B cell (primary cell): ENCODE measurements at regions not wholly inside any gene's neighbourhood (a gene's known extent, or its start where the extent isn't known, plus 50 kb on each side); places are given as distances from the start of the nearest gene placed in this dataset.

ENCODE experiments used
- ATAC-seq: fragments of 200-7000 bp; cut with Tn5 transposase; one replicate; pipeline ENCODE4 v1.10.0; 2021; ENCODE audit warnings: low read depth, mild to moderate bottlenecking, moderate number of reproducible peaks, moderate library complexity
- CTCF ChIA-PET: fragments of 350-600 bp; sonication (Branson Sonifier 250); formaldehyde crosslinking; loops from one replicate; lab custom pipeline; 2021; ENCODE audit warnings: antibody characterized with exemption, inconsistent platforms; lab: Charles Lee
- POLR2A ChIA-PET: fragments of 350-600 bp; sonication (Branson Sonifier 250); formaldehyde crosslinking; loops from one replicate; lab custom pipeline; 2021; ENCODE audit warnings: antibody characterized with exemption; lab: Charles Lee
- DNase-seq: peaks from one replicate; pipeline ENCODE4 v3.0.0; 2013
- H2AFZ ChIP-seq: 2 replicates; pipeline ENCODE4 v1.6.1; 2012; ENCODE audit warnings: mild to moderate bottlenecking, low read depth, low read length; ENCODE audit not compliant: insufficient read depth, poor library complexity, severe bottlenecking
- H3K27ac ChIP-seq, 2 donors: 1 replicate in 1 of 2; 2 replicates in 1 of 2; pipeline ENCODE4 v1.5.1; 2012 to 2013; ENCODE audit warnings: low read length in 2 of 2, mild to moderate bottlenecking in 2 of 2, moderate library complexity in 1 of 2
- H3K27me3 ChIP-seq, 4 experiments: fragments of 200-600 bp in 1 of 4; sonication (generic) in 1 of 4; replicated peaks in 1 of 4; 1 replicate in 2 of 4; 2 replicates in 2 of 4; pipeline versions ENCODE4 v1.6.1 to v1.7.0; 2013 to 2016; ENCODE audit warnings: low read length in 3 of 4, mild to moderate bottlenecking in 2 of 4, mixed read lengths in 1 of 4, moderate library complexity in 1 of 4; ENCODE audit not compliant: insufficient read depth in 4 of 4, control insufficient read depth in 3 of 4; ENCODE audit errors: control extremely low read depth in 1 of 4
- H3K36me3 ChIP-seq, 2 experiments: replicated peaks in 1 of 2; 1 replicate in 1 of 2; 2 replicates in 1 of 2; pipeline versions ENCODE4 v1.6.1 to v1.7.1; 2013; ENCODE audit warnings: low read length in 1 of 2; ENCODE audit not compliant: insufficient read depth in 2 of 2, control insufficient read depth in 1 of 2; ENCODE audit errors: control extremely low read depth in 1 of 2, extremely low read depth in 1 of 2
- H3K4me1 ChIP-seq, 2 donors: fragments of 200-600 bp in 1 of 2; sonication (generic) in 1 of 2; 1 replicate in 1 of 2; 2 replicates in 1 of 2; pipeline versions ENCODE4 v1.5.1 to v1.6.1; 2013 to 2017; ENCODE audit warnings: low read length in 2 of 2; ENCODE audit not compliant: control insufficient read depth in 2 of 2, insufficient read depth in 2 of 2
- H3K4me2 ChIP-seq: replicated peaks from 2 replicates; pipeline ENCODE3; 2012; ENCODE audit warnings: mild to moderate bottlenecking, low read depth, low read length; ENCODE audit not compliant: poor library complexity, severe bottlenecking
- H3K4me3 ChIP-seq, 5 experiments: fragments of 200-600 bp in 1 of 5; sonication (generic) in 1 of 5; 1 replicate in 3 of 5; 2 replicates in 2 of 5; pipeline versions ENCODE4 v1.5.1 to v1.7.0; 2011 to 2016; ENCODE audit warnings: low read length in 4 of 5, mild to moderate bottlenecking in 4 of 5, low read depth in 2 of 5, control low read depth in 1 of 5, moderate library complexity in 1 of 5; ENCODE audit not compliant: insufficient read depth in 1 of 5; ENCODE audit errors: control extremely low read depth in 1 of 5, extremely low read depth in 1 of 5
- H3K79me2 ChIP-seq: fragments of 200-600 bp; sonication (generic); one replicate; pipeline ENCODE4 v1.6.0; 2016; ENCODE audit warnings: low read length; ENCODE audit not compliant: control insufficient read depth, insufficient read depth
- H3K9ac ChIP-seq: fragments of 200-600 bp; sonication (generic); 2 replicates; pipeline ENCODE4 v1.6.1; 2017; ENCODE audit warnings: mild to moderate bottlenecking, low read length, moderate library complexity
- H3K9me3 ChIP-seq, 3 donors: one replicate each; pipeline versions ENCODE4 v1.6.1 to v1.7.1; 2013; ENCODE audit warnings: low read length in 2 of 3; ENCODE audit not compliant: control insufficient read depth in 2 of 3, insufficient read depth in 1 of 3; ENCODE audit errors: control extremely low read depth in 1 of 3
- H4K20me1 ChIP-seq: 2 replicates; pipeline ENCODE4 v1.6.0; 2012; ENCODE audit warnings: mild to moderate bottlenecking, low read length; ENCODE audit not compliant: insufficient read depth, control insufficient read depth, poor library complexity, severe bottlenecking
- H3K27ac Mint-ChIP-seq: one replicate; pipeline ENCODE4 v1.8.0; 2021; ENCODE audit warnings: mixed read lengths
- H3K27me3 Mint-ChIP-seq: one replicate; pipeline ENCODE4 v1.8.0; 2021; ENCODE audit warnings: mixed read lengths
- H3K4me1 Mint-ChIP-seq: one replicate; pipeline ENCODE4 v1.8.0; 2021; ENCODE audit warnings: mixed read lengths
- H3K4me3 Mint-ChIP-seq: one replicate; pipeline ENCODE4 v1.8.0; 2021; ENCODE audit warnings: mixed read lengths
- H3K9me3 Mint-ChIP-seq: one replicate; pipeline ENCODE4 v1.8.0; 2022; ENCODE audit warnings: mixed read lengths; ENCODE audit not compliant: insufficient read depth
- EZH2 ChIP-seq: IDR thresholded peaks from 2 replicates; pipeline ENCODE4 v1.6.1; 2012; ENCODE audit warnings: borderline replicate concordance, low read depth, mild to moderate bottlenecking, moderate library complexity, low read length; ENCODE audit not compliant: insufficient read depth, poor library complexity, severe bottlenecking
- WGBS: methylation state at CpG from one replicate; pipeline ENCODE4 v1.1.5; 2013; ENCODE audit warnings: missing lambda C conversion rate; ENCODE audit not compliant: insufficient coverage; 5-methylcytosine and 5-hydroxymethylcytosine counted together
- intact Hi-C: fragments of 100-400 bp; cut with micrococcal nuclease; formaldehyde crosslinking; loops from one replicate; pipeline ENCODE4 v1.10.0; 2022
- TF ChIP-seq, protein P1 (sequence below): fragments of 200-600 bp; IDR thresholded peaks from one replicate; pipeline ENCODE4 v1.8.0; 2022; ENCODE audit warnings: antibody characterized with exemption, mild to moderate bottlenecking

DNA sequence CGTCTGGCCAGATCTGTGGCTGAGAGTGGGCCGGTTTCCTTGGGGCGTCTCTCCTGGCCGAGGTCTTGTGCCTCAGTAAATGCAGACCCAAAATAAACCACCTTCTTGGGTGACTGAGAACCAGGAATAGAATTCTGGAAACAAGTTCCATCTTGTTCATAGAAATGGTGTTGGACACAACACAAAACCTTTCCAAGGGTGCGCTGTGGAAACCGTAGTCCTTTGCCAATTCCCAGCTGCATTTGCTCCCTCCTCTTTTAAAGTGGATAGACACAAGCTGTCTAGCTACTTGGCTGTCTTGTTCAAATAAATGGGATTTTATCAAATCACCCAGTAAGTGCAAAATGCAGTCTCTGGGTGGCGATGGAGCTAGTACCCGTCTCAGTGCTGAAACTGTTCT, 300.2 kb downstream of the SHANK2 start:
- no peak for DNase-seq
- Histone ChIP-seq H3K9ac (no peak overlapping the region), H3K4me2 (no peak overlapping the region), H3K27ac (no peak overlapping the region), H3K79me2 (no peaks in the 10 kb centered on the region), H3K4me3 (no peak overlapping the region), H3K4me1 (no peaks in the 10 kb centered on the region), H3K9me3 (peaks cover 0 to 31% (median 0%) of the 10 kb centered on the region in 3 donors), H3K27me3 (no peaks in the 10 kb centered on the region), H2AFZ (no peak overlapping the region), H4K20me1 (no peaks in the 10 kb centered on the region), H3K36me3 (no peaks in the 10 kb centered on the region)
- no peak for ATAC-seq
- Mint-ChIP-seq H3K4me1 (no peaks in the 10 kb centered on the region), H3K4me3 (no peak overlapping the region), H3K9me3 (peaks cover 7% of the 10 kb centered on the region), H3K27ac (no peak overlapping the region), H3K27me3 (peaks cover 8% of the 10 kb centered on the region)
- TF ChIP-seq, protein P1, sequence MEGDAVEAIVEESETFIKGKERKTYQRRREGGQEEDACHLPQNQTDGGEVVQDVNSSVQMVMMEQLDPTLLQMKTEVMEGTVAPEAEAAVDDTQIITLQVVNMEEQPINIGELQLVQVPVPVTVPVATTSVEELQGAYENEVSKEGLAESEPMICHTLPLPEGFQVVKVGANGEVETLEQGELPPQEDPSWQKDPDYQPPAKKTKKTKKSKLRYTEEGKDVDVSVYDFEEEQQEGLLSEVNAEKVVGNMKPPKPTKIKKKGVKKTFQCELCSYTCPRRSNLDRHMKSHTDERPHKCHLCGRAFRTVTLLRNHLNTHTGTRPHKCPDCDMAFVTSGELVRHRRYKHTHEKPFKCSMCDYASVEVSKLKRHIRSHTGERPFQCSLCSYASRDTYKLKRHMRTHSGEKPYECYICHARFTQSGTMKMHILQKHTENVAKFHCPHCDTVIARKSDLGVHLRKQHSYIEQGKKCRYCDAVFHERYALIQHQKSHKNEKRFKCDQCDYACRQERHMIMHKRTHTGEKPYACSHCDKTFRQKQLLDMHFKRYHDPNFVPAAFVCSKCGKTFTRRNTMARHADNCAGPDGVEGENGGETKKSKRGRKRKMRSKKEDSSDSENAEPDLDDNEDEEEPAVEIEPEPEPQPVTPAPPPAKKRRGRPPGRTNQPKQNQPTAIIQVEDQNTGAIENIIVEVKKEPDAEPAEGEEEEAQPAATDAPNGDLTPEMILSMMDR = no peak
- TF ChIP-seq EZH2 = no peak
- ChIA-PET CTCF (no interaction called here), POLR2A (no interaction called here)
- intact Hi-C loops = no loop called here
- WGBS = 97% methylated on average over 5 of the region's 8 CpGs

DNA sequence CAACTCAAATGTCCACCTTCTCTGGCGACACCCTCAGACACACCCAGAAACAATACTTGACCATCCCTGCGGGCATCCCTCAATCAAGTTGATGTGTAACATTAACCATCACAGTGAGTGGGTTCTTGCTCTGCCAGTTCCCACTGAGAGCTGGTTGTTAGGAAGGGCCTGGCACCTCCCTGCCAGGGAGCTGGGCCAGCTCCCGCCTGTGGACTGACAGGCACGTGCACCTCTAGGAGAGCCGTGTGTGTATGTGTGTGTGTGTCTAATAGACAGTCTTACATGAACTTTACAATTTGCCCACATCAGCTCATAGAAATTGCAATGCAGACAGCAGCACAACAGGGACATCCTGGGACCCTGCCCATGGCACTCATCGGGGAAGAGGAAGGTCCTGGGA, 298.7 kb downstream of the SHANK2 start:
- Mint-ChIP-seq H3K27me3 (peaks cover 8% of the 10 kb centered on the region), H3K4me1 (no peaks in the 10 kb centered on the region), H3K4me3 (no peak overlapping the region), H3K27ac (no peak overlapping the region), H3K9me3 (peaks cover 7% of the 10 kb centered on the region)
- H3K36me3 ChIP-seq = no peaks in the 10 kb centered on the region
- intact Hi-C loops = no loop called here
- no peaks in the 10 kb centered on the region for H3K4me1 ChIP-seq
- no peaks in the 10 kb centered on the region for H3K79me2 ChIP-seq
- ChIA-PET POLR2A (no interaction called here), CTCF (no interaction called here)
- H3K9ac ChIP-seq = no peak overlapping the region
- H3K4me2 ChIP-seq = no peak overlapping the region
- no peaks in the 10 kb centered on the region for H3K27me3 ChIP-seq
- no peak overlapping the region for H3K4me3 ChIP-seq
- 100% methylated on average over 1 of the region's 6 CpGs for WGBS
- DNase-seq (no peak), ATAC-seq (no peak)
- TF ChIP-seq, protein P1 = no peak
- no peak for TF ChIP-seq EZH2
- H4K20me1 ChIP-seq = no peaks in the 10 kb centered on the region
- no peak overlapping the region for H2AFZ ChIP-seq
- H3K27ac ChIP-seq = no peak overlapping the region
- peaks cover 0 to 25% (median 0%) of the 10 kb centered on the region in 3 donors for H3K9me3 ChIP-seq
